ENCODE measurements at regions not wholly inside any gene's neighbourhood (a gene's known extent, or its start where the extent isn't known, plus 50 kb on each side); places are given as distances from the start of the nearest gene placed in this dataset.

- no peaks in the 10 kb centered on the region for H3K9me3 ChIP-seq
- no peak for TF ChIP-seq POLR2A (IDR thresholded peaks at IDR 0.05)
- no peak for TF ChIP-seq CTCF (IDR thresholded peaks at IDR 0.05)
- H3K4me1 ChIP-seq = no peaks in the 10 kb centered on the region
- DNase-seq (no peak), ATAC-seq (no peak)
- no peaks in the 10 kb centered on the region for H3K36me3 ChIP-seq
- WGBS, 4 donors = 76 to 86% (median 81%) methylated on average over 3 of the region's 3 CpGs
- intact Hi-C loops (cut with DNase I) = no loop called here
- H3K4me3 ChIP-seq = no peak overlapping the region
- no peaks in the 10 kb centered on the region for H3K27me3 ChIP-seq
- H3K27ac ChIP-seq = no peak overlapping the region
These were observed 149.2 kb upstream of the GHITM start for GRCh38 chr10:83990126-83990525.

- intact Hi-C loops (cut with DNase I) = no loop called here
- H3K4me3 ChIP-seq = no peak overlapping the region
- H3K9me3 ChIP-seq = no peaks in the 10 kb centered on the region
- ATAC-seq = no peak
- H3K4me1 ChIP-seq = no peaks in the 10 kb centered on the region
- no peaks in the 10 kb centered on the region for H3K27me3 ChIP-seq
- DNase-seq = no peak
- H3K27ac ChIP-seq = no peak overlapping the region
- TF ChIP-seq POLR2A (IDR thresholded peaks at IDR 0.05) (no peak), CTCF (IDR thresholded peaks at IDR 0.05) (peak in 5 of 12 donors; percentile 7 to 32 (median 22))
- WGBS, 4 donors = 53 to 64% (median 54%) methylated on average over 7 of the region's 7 CpGs
- H3K36me3 ChIP-seq = no peaks in the 10 kb centered on the region
These were observed 147.1 kb upstream of the GHITM start for GRCh38 chr10:83991986-83992753.

- DNase-seq (no peak), ATAC-seq (no peak)
- H3K4me3 ChIP-seq = no peak overlapping the region
- no peak for TF ChIP-seq POLR2A (IDR thresholded peaks at IDR 0.05)
- no peak for TF ChIP-seq CTCF (IDR thresholded peaks at IDR 0.05)
- no peaks in the 10 kb centered on the region for H3K27me3 ChIP-seq
- WGBS, 4 donors = 89 to 96% (median 90%) methylated on average over 3 of the region's 3 CpGs
- intact Hi-C loops (cut with DNase I) = no loop called here
- no peaks in the 10 kb centered on the region for H3K36me3 ChIP-seq
- no peaks in the 10 kb centered on the region for H3K9me3 ChIP-seq
- H3K4me1 ChIP-seq = no peaks in the 10 kb centered on the region
- no peak overlapping the region for H3K27ac ChIP-seq
These were observed 145.0 kb upstream of the GHITM start for GRCh38 chr10:83994325-83994724.

GRCh38 chr10:83995738-83996331, 143.5 kb upstream of the GHITM start:
- 63 to 67% (median 64%) methylated on average over 4 of the region's 4 CpGs for WGBS, 4 donors
- no peaks in the 10 kb centered on the region for H3K36me3 ChIP-seq
- no peak for ATAC-seq
- no peak overlapping the region for H3K4me3 ChIP-seq
- no peaks in the 10 kb centered on the region for H3K9me3 ChIP-seq
- DNase-seq = no peak
- H3K27ac ChIP-seq = no peak overlapping the region
- TF ChIP-seq CTCF (IDR thresholded peaks at IDR 0.05) = no peak
- TF ChIP-seq POLR2A (IDR thresholded peaks at IDR 0.05) = no peak
- no peaks in the 10 kb centered on the region for H3K27me3 ChIP-seq
- intact Hi-C loops (cut with DNase I) = no loop called here
- no peaks in the 10 kb centered on the region for H3K4me1 ChIP-seq

Measured in heart left ventricle (tissue), 16 donors.